K562 (cell line): ENCODE measurements at regions not wholly inside any gene's neighbourhood (a gene's known extent, or its start where the extent isn't known, plus 50 kb on each side); places are given as distances from the start of the nearest gene placed in this dataset.

ENCODE experiments used
- ATAC-seq: fragments of 200-7000 bp; cut with Tn5 transposase; 3 replicates; pipeline ENCODE4 v1.9.1; 2020; ENCODE audit warnings: moderate library complexity
- BruUV-seq: library from RNA; stranded (reverse); fragments of 400-500 nt; replicated peaks from 2 replicates; lab custom pipeline; 2021; lab: Mats Ljungman, UMichigan
- CTCF ChIA-PET: fragments of 300-600 bp; formaldehyde crosslinking; extraction: SDS; loops from one replicate; lab custom pipeline; 2021; ENCODE audit warnings: low intra/inter-chr PET ratio; lab: Yijun Ruan, JAX
- POLR2A ChIA-PET: fragments of 300-600, 350-650 bp; sonication (Branson Sonifier 250); formaldehyde crosslinking; extraction: SDS; loops from one replicate; lab custom pipeline; 2021; ENCODE audit warnings: antibody characterized with exemption, inconsistent platforms; lab: Yijun Ruan, JAX
- DNase-seq, 4 experiments: peaks; one replicate each; pipeline versions ENCODE4 v3.0.0 to v3.0.0-alpha.2; 2011 to 2018; ENCODE audit warnings: low spot score in 3 of 4, mixed read lengths in 3 of 4; ENCODE audit errors: extremely low read depth in 1 of 4
- FAIRE-seq: peaks from 2 replicates; lab custom pipeline; 2011; peaks lifted over from hg19 to GRCh38; lab: Jason Lieb, UNC
- H2AFZ ChIP-seq: 2 replicates; pipeline ENCODE4 v1.6.0; 2011; ENCODE audit warnings: low read depth, low read length, control low read depth, inconsistent platforms
- H3K27ac ChIP-seq: fragments of 200-600 bp; 3 replicates; pipeline ENCODE4 v1.8.0; 2011; ENCODE audit warnings: low read depth, mild to moderate bottlenecking, control low read depth, inconsistent platforms, low read length, moderate library complexity, mixed read lengths; ENCODE audit errors: extremely low read depth
- H3K27me3 ChIP-seq, 2 experiments: fragments of 300-600 bp in 1 of 2; 2 replicates in 1 of 2; 3 replicates in 1 of 2; pipeline versions ENCODE4 v1.6.0 to v1.8.0; 2011; ENCODE audit warnings: inconsistent platforms in 2 of 2, low read length in 2 of 2, mild to moderate bottlenecking in 1 of 2, mixed read lengths in 1 of 2, moderate library complexity in 1 of 2; ENCODE audit not compliant: control insufficient read depth in 2 of 2, insufficient read depth in 2 of 2
- H3K36me3 ChIP-seq: fragments of 300-600 bp; 3 replicates; pipeline ENCODE4 v1.8.0; 2011; ENCODE audit warnings: mild to moderate bottlenecking, low read length, inconsistent platforms; ENCODE audit not compliant: control insufficient read depth, insufficient read depth
- H3K4me1 ChIP-seq, 2 experiments: fragments of 200-600 bp in 1 of 2; replicated peaks in 1 of 2; 2 replicates in 1 of 2; 3 replicates in 1 of 2; pipeline versions ENCODE4 v1.5.1 to v1.8.0; 2011; ENCODE audit warnings: inconsistent platforms in 2 of 2, low read length in 2 of 2, mild to moderate bottlenecking in 1 of 2, mixed read lengths in 1 of 2, moderate library complexity in 1 of 2; ENCODE audit not compliant: control insufficient read depth in 2 of 2, insufficient read depth in 2 of 2
- H3K4me2 ChIP-seq: 2 replicates; pipeline ENCODE4 v1.6.1; 2011; ENCODE audit warnings: low read length, control low read depth, inconsistent platforms, mixed read lengths; ENCODE audit not compliant: insufficient read depth
- H3K4me3 ChIP-seq: fragments of 200-600 bp; sonication (generic), shearing (Covaris generic); 2 replicates; pipeline ENCODE4 v1.5.1; 2016; ENCODE audit warnings: control low read depth, inconsistent platforms
- H3K79me2 ChIP-seq: fragments of 200-600 bp; 3 replicates; pipeline ENCODE4 v1.8.0; 2011; ENCODE audit warnings: low read length, inconsistent platforms; ENCODE audit not compliant: control insufficient read depth, insufficient read depth
- H3K9ac ChIP-seq, 2 experiments: 2 replicates each; pipeline versions ENCODE4 v1.6.0 to v1.6.1; 2011; ENCODE audit warnings: low read depth in 2 of 2, low read length in 2 of 2, control low read depth in 1 of 2, inconsistent platforms in 1 of 2, mild to moderate bottlenecking in 1 of 2, mixed read lengths in 1 of 2; ENCODE audit not compliant: insufficient read depth in 1 of 2
- H3K9me1 ChIP-seq: one replicate; pipeline ENCODE4 v1.6.0; 2011; ENCODE audit warnings: inconsistent platforms, mild to moderate bottlenecking, low read length, moderate library complexity; ENCODE audit not compliant: control insufficient read depth, insufficient read depth
- H3K9me3 ChIP-seq: replicated peaks from 2 replicates; pipeline ENCODE4 v1.5.1; 2011; ENCODE audit warnings: low read depth, low read length, inconsistent platforms; ENCODE audit not compliant: control insufficient read depth, insufficient read depth
- H4K20me1 ChIP-seq: replicated peaks from 2 replicates; pipeline ENCODE4 v1.6.1; 2011; ENCODE audit warnings: low read length, inconsistent platforms, mixed read lengths; ENCODE audit not compliant: control insufficient read depth, insufficient read depth
- CAMTA2 ChIP-seq: fragments of 250-450 bp; sonication (Bioruptor Pico); conservative IDR thresholded peaks from 2 replicates; pipeline ENCODE4 v1.5.1; 2022
- MAFG ChIP-seq: fragments of 450-650 bp; conservative IDR thresholded peaks from 2 replicates; pipeline ENCODE4 v1.6.1; 2016; ENCODE audit warnings: missing genetic modification characterization, missing compliant biosample characterization
- NKRF ChIP-seq: fragments of 450-650 bp; IDR thresholded peaks from 2 replicates; pipeline ENCODE4 v1.6.1; 2016; ENCODE audit warnings: borderline replicate concordance
- NR4A1 ChIP-seq, 2 experiments: fragments of 250-450 bp in 1 of 2; fragments of 450-650 bp in 1 of 2; sonication (Bioruptor Pico) in 1 of 2; IDR thresholded peaks; 2 replicates each; pipeline versions ENCODE4 v1.4.0 to v1.6.1; 2016 to 2020; ENCODE audit warnings: mild to moderate bottlenecking in 2 of 2, missing compliant biosample characterization in 1 of 2, missing genetic modification characterization in 1 of 2, moderate library complexity in 1 of 2
- RBM22 ChIP-seq: fragments of 200-400 bp; formaldehyde crosslinking; IDR thresholded peaks from 2 replicates; pipeline ENCODE4 v1.6.1; 2018; ENCODE audit warnings: low read length, low read depth; ENCODE audit not compliant: poor library complexity, severe bottlenecking
- TCF3 ChIP-seq: sonication (generic); formaldehyde crosslinking; IDR thresholded peaks from 2 replicates; pipeline ENCODE4 v1.4.0; 2020; ENCODE audit warnings: mild to moderate bottlenecking, missing genetic modification reagents
- TCF7L2 ChIP-seq: fragments of 150-350 bp; IDR thresholded peaks from 2 replicates; pipeline ENCODE4 v1.6.1; 2016; ENCODE audit warnings: low read depth, mild to moderate bottlenecking, low read length, moderate library complexity
- ZNF318 ChIP-seq, 2 experiments: fragments of 450-650 bp; IDR thresholded peaks; 2 replicates each; pipeline ENCODE4 v1.6.1; 2016; ENCODE audit warnings: mild to moderate bottlenecking in 2 of 2, borderline replicate concordance in 1 of 2, low read depth in 1 of 2, moderate library complexity in 1 of 2
- ZNF445 ChIP-seq: fragments of 250-450 bp; sonication (Bioruptor Pico); IDR thresholded peaks from 2 replicates; pipeline ENCODE4 v1.4.0; 2020; ENCODE audit warnings: low read depth, mild to moderate bottlenecking, moderate library complexity
- in situ Hi-C: fragments of 300-500 bp; cut with MboI; formaldehyde crosslinking; loops from 4 replicates; pipeline ENCODE4 v1.15.0; 2018; ENCODE audit warnings: inconsistent platforms, mixed read lengths
- intact Hi-C: fragments of 100-400 bp; cut with micrococcal nuclease; formaldehyde crosslinking; loops from 2 replicates; pipeline ENCODE4 v1.14.2; 2022
- TF ChIP-seq, protein P1 (sequence below): fragments of 250-450 bp; sonication (Bioruptor Pico); IDR thresholded peaks from 2 replicates; pipeline ENCODE4 v1.4.0; 2020; ENCODE audit warnings: mild to moderate bottlenecking, moderate library complexity, borderline replicate concordance

DNA sequence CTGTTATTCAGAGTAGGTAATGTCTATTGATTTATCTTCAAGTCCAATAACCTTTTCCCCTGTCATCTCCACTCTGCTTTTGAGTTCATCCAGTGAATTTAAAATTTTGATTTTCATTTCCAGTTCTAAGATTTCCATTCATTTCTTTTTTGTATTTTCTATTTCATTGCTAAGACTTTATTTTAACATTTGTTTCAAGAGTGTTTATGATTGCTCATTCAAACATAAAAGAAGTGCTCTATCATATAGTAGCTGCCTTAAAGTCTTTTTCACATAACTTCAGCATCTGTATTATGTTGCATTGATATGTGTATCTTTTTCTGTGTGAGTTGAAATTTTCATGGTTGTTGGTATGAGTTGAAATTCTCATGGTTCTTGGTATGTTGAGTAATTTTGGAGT is 341.6 kb downstream of the SOX4 start:
- H3K27ac ChIP-seq = no peak overlapping the region
- DNase-seq (no peak), ATAC-seq (no peak), FAIRE-seq (no peak)
- BruUV-seq = no TSS peak
- H3K9ac ChIP-seq = no peak overlapping the region
- intact Hi-C loops = no loop called here
- in situ Hi-C loops = no loop called here
- no peaks in the 10 kb centered on the region for H3K36me3 ChIP-seq
- ChIA-PET CTCF (no interaction called here), POLR2A (no interaction called here)
- no peaks in the 10 kb centered on the region for H3K9me1 ChIP-seq
- H3K4me2 ChIP-seq = no peak overlapping the region
- no peaks in the 10 kb centered on the region for H3K79me2 ChIP-seq
- no peaks in the 10 kb centered on the region for H3K27me3 ChIP-seq
- H2AFZ ChIP-seq = no peak overlapping the region
- H3K9me3 ChIP-seq = no peaks in the 10 kb centered on the region
- H4K20me1 ChIP-seq = no peaks in the 10 kb centered on the region
- no peaks in the 10 kb centered on the region for H3K4me1 ChIP-seq
- no peak overlapping the region for H3K4me3 ChIP-seq
- TF ChIP-seq NR4A1 (CRISPR knock-in tag; IDR thresholded peaks at IDR 0.05) (no peak), NR4A1 (tag; IDR thresholded peaks at IDR 0.05) (no peak), ZNF445 (CRISPR knock-in tag) (no peak), TCF7L2 (no peak), NKRF (no peak), MAFG (tag) (no peak), ZNF318 (IDR thresholded peaks at IDR 0.05; ENCODE audit: borderline replicate concordance in 1 of 2, low read depth in 1 of 2) (no peak), CAMTA2 (no peak), RBM22 (no peak), TCF3 (CRISPR knock-in tag) (no peak)
- TF ChIP-seq, protein P1, sequence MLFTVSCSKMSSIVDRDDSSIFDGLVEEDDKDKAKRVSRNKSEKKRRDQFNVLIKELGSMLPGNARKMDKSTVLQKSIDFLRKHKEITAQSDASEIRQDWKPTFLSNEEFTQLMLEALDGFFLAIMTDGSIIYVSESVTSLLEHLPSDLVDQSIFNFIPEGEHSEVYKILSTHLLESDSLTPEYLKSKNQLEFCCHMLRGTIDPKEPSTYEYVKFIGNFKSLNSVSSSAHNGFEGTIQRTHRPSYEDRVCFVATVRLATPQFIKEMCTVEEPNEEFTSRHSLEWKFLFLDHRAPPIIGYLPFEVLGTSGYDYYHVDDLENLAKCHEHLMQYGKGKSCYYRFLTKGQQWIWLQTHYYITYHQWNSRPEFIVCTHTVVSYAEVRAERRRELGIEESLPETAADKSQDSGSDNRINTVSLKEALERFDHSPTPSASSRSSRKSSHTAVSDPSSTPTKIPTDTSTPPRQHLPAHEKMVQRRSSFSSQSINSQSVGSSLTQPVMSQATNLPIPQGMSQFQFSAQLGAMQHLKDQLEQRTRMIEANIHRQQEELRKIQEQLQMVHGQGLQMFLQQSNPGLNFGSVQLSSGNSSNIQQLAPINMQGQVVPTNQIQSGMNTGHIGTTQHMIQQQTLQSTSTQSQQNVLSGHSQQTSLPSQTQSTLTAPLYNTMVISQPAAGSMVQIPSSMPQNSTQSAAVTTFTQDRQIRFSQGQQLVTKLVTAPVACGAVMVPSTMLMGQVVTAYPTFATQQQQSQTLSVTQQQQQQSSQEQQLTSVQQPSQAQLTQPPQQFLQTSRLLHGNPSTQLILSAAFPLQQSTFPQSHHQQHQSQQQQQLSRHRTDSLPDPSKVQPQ (CRISPR knock-in tag) = no peak
